WTC11 (cell line): ENCODE measurements at regions not wholly inside any gene's neighbourhood (a gene's known extent, or its start where the extent isn't known, plus 50 kb on each side); places are given as distances from the start of the nearest gene placed in this dataset.

Source experiments
- ATAC-seq: fragments of 200-7000 bp; cut with Tn5 transposase; 2 replicates; pipeline ENCODE4 v1.10.0; 2021; ENCODE audit warnings: mild to moderate bottlenecking, moderate library complexity
- CTCF ChIA-PET: fragments of 300-600 bp; sonication (Branson Sonifier 250); formaldehyde crosslinking; loops from one replicate; lab custom pipeline; 2021; ENCODE audit warnings: antibody characterized with exemption; lab: Charles Lee
- POLR2A ChIA-PET: fragments of 350-600 bp; sonication (Branson Sonifier 250); formaldehyde crosslinking; loops from one replicate; lab custom pipeline; 2021; ENCODE audit warnings: antibody characterized with exemption; lab: Charles Lee
- DNase-seq: peaks from one replicate; pipeline ENCODE4 v3.0.0; 2021; ENCODE audit warnings: low spot score
- H3K27ac Mint-ChIP-seq: 2 replicates; pipeline ENCODE4 v1.8.0; 2021; ENCODE audit warnings: mixed read lengths
- H3K27me3 Mint-ChIP-seq: 2 replicates; pipeline ENCODE4 v1.8.0; 2021; ENCODE audit warnings: low read depth, mild to moderate bottlenecking, moderate library complexity, mixed read lengths
- H3K36me3 Mint-ChIP-seq: 2 replicates; pipeline ENCODE4 v1.8.0; 2021; ENCODE audit warnings: mixed read lengths
- H3K4me1 Mint-ChIP-seq: 2 replicates; pipeline ENCODE4 v1.8.0; 2022; ENCODE audit warnings: mixed read lengths
- H3K4me3 Mint-ChIP-seq: 2 replicates; pipeline ENCODE4 v1.8.0; 2021; ENCODE audit warnings: mild to moderate bottlenecking, moderate library complexity, mixed read lengths
- H3K9me3 Mint-ChIP-seq: 2 replicates; pipeline ENCODE4 v1.8.0; 2021; ENCODE audit warnings: mixed read lengths
- ESRRA ChIP-seq: sonication (generic); formaldehyde crosslinking; IDR thresholded peaks from 2 replicates; pipeline ENCODE4 v1.8.1; 2022; ENCODE audit warnings: mild to moderate bottlenecking, missing genetic modification reagents, borderline replicate concordance
- JUN ChIP-seq: sonication (generic); formaldehyde crosslinking; IDR thresholded peaks from 2 replicates; pipeline ENCODE4 v1.8.0; 2023; ENCODE audit warnings: mild to moderate bottlenecking, missing genetic modification reagents
- SOX15 ChIP-seq: fragments of 250-450 bp; sonication (Bioruptor Pico); IDR thresholded peaks from 2 replicates; pipeline ENCODE4 v1.9.0; 2021; ENCODE audit warnings: mild to moderate bottlenecking
- SP1 ChIP-seq: sonication (generic); formaldehyde crosslinking; conservative IDR thresholded peaks from 2 replicates; pipeline ENCODE4 v1.8.1; 2022; ENCODE audit warnings: missing genetic modification reagents
- TCF7 ChIP-seq: sonication (generic); formaldehyde crosslinking; IDR thresholded peaks from 2 replicates; pipeline ENCODE4 v1.8.0; 2022; ENCODE audit warnings: mild to moderate bottlenecking, low read depth, missing genetic modification reagents, moderate library complexity
- TP53 ChIP-seq: sonication (generic); formaldehyde crosslinking; IDR thresholded peaks from 2 replicates; pipeline ENCODE4 v1.8.1; 2023; ENCODE audit warnings: mild to moderate bottlenecking, missing genetic modification reagents
- ZNF138 ChIP-seq: sonication (generic); formaldehyde crosslinking; conservative IDR thresholded peaks from 2 replicates; pipeline ENCODE4 v1.8.1; 2022; ENCODE audit warnings: mild to moderate bottlenecking, moderate library complexity, missing genetic modification reagents
- ZNF317 ChIP-seq: sonication (generic); formaldehyde crosslinking; IDR thresholded peaks from 2 replicates; pipeline ENCODE4 v1.8.1; 2023; ENCODE audit warnings: low read depth, mild to moderate bottlenecking, moderate library complexity, missing genetic modification reagents, borderline replicate concordance
- ZNF396 ChIP-seq: fragments of 250-450 bp; sonication (Bioruptor Pico); IDR thresholded peaks from 2 replicates; pipeline ENCODE4 v1.8.0; 2021; ENCODE audit warnings: mild to moderate bottlenecking, moderate library complexity, borderline replicate concordance
- TF ChIP-seq, protein P1 (sequence below): fragments of 250-450 bp; sonication (Bioruptor Pico); IDR thresholded peaks from 2 replicates; pipeline ENCODE4 v1.8.0; 2021; ENCODE audit warnings: mild to moderate bottlenecking
- TF ChIP-seq, protein P2 (sequence below): sonication (generic); formaldehyde crosslinking; IDR thresholded peaks from 2 replicates; pipeline ENCODE4 v1.8.1; 2023; ENCODE audit warnings: mild to moderate bottlenecking, missing genetic modification reagents, moderate library complexity
- TF ChIP-seq, protein P3 (sequence below): sonication (generic); formaldehyde crosslinking; IDR thresholded peaks from 2 replicates; pipeline ENCODE4 v1.8.0; 2022; ENCODE audit warnings: mild to moderate bottlenecking, missing genetic modification reagents
- TF ChIP-seq, protein P4 (sequence below): fragments of 250-450 bp; sonication (Bioruptor Pico); IDR thresholded peaks from 2 replicates; pipeline ENCODE4 v2.1.2; 2022; ENCODE audit warnings: mild to moderate bottlenecking, moderate library complexity
- TF ChIP-seq, protein P5 (sequence below): sonication (generic); formaldehyde crosslinking; IDR thresholded peaks from 2 replicates; pipeline ENCODE4 v1.8.1; 2023; ENCODE audit warnings: mild to moderate bottlenecking, missing genetic modification reagents
- TF ChIP-seq, protein P6 (sequence below): sonication (generic); formaldehyde crosslinking; IDR thresholded peaks from 2 replicates; pipeline ENCODE4 v1.8.0; 2023; ENCODE audit warnings: mild to moderate bottlenecking, missing genetic modification reagents

DNA sequence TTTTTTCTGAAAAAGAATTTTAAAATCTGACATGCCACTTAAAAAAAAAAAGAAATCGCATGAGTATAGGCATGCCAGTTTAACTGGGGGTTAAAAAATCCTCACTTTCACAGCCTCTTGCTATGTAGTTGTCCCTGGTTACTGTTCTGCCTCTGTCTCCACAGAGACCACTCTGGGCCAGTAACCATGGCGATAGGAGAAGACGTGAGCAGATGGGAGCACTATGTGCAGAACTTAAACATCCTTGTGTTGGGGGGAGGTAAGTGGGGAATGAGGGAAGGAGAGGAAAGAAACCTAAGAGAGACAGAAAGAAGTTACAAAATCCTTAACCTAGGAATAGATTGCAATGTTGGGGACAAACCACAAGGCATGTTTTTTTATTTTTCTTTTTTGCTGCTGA, 75.9 kb upstream of the CYRIA start:
- Mint-ChIP-seq H3K27ac (no peak overlapping the region), H3K9me3 (no peaks in the 10 kb centered on the region), H3K27me3 (no peaks in the 10 kb centered on the region), H3K4me3 (no peak overlapping the region), H3K4me1 (no peaks in the 10 kb centered on the region), H3K36me3 (no peaks in the 10 kb centered on the region)
- no peak for DNase-seq
- no peak for ATAC-seq
- ChIA-PET POLR2A (no interaction called here), CTCF (no interaction called here)
- no peak for TF ChIP-seq SOX15 (CRISPR knock-in tag)
- TF ChIP-seq SP1 (CRISPR knock-in tag): no peak
- no peak for TF ChIP-seq TCF7 (CRISPR knock-in tag)
- TF ChIP-seq, protein P1, sequence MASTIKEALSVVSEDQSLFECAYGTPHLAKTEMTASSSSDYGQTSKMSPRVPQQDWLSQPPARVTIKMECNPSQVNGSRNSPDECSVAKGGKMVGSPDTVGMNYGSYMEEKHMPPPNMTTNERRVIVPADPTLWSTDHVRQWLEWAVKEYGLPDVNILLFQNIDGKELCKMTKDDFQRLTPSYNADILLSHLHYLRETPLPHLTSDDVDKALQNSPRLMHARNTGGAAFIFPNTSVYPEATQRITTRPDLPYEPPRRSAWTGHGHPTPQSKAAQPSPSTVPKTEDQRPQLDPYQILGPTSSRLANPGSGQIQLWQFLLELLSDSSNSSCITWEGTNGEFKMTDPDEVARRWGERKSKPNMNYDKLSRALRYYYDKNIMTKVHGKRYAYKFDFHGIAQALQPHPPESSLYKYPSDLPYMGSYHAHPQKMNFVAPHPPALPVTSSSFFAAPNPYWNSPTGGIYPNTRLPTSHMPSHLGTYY (CRISPR knock-in tag): no peak
- TF ChIP-seq, protein P2, sequence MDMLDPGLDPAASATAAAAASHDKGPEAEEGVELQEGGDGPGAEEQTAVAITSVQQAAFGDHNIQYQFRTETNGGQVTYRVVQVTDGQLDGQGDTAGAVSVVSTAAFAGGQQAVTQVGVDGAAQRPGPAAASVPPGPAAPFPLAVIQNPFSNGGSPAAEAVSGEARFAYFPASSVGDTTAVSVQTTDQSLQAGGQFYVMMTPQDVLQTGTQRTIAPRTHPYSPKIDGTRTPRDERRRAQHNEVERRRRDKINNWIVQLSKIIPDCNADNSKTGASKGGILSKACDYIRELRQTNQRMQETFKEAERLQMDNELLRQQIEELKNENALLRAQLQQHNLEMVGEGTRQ (CRISPR knock-in tag): no peak
- no peak for TF ChIP-seq TP53 (CRISPR knock-in tag)
- TF ChIP-seq JUN (CRISPR knock-in tag): no peak
- TF ChIP-seq ESRRA (CRISPR knock-in tag): no peak
- TF ChIP-seq, protein P3, sequence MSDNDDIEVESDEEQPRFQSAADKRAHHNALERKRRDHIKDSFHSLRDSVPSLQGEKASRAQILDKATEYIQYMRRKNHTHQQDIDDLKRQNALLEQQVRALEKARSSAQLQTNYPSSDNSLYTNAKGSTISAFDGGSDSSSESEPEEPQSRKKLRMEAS (CRISPR knock-in tag): no peak
- TF ChIP-seq, protein P4, sequence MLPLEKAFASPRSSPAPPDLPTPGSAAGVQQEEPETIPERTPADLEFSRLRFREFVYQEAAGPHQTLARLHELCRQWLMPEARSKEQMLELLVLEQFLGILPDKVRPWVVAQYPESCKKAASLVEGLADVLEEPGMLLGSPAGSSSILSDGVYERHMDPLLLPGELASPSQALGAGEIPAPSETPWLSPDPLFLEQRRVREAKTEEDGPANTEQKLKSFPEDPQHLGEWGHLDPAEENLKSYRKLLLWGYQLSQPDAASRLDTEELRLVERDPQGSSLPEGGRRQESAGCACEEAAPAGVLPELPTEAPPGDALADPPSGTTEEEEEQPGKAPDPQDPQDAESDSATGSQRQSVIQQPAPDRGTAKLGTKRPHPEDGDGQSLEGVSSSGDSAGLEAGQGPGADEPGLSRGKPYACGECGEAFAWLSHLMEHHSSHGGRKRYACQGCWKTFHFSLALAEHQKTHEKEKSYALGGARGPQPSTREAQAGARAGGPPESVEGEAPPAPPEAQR (CRISPR knock-in tag): no peak

DNA sequence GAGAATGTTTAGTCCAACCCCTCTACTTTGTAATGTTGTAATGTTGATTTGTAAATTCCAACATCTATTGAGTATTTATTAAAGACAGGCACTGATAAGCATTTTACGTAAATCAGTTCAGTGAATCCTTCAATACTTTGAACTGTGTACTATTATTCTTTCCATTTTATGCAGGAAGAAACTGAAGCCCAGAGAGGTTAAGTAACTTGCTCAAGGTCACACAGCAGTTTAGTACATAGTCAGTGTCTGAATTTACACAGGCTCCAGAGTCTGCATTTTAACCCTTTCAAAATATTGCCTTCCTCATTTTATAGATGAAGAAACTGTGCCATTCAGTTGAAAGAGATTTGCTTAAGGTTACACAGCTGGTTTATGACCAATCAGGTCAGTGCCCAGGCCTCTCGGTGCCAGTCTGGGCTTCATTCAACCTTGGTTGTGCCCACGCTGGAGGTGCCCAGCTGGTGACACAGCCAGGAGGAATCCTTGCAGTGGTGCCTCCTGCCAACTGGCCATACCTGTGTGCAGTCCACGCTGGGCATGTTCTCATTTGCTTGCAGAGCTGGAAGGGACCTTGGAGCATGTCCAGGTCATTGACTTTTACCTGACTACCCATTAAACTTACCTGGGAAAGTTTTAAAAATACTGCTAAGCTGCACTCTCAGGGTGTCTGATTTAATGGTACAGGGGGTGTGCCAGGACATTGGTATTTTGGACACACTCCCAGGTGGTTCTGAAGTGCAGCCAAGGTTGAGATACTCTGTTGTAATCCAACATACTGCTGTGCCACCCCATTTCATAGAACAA, 74.3 kb upstream of the CYRIA start:
- ChIA-PET POLR2A (no interaction called here), CTCF (no interaction called here)
- Mint-ChIP-seq H3K9me3 (no peaks in the 10 kb centered on the region), H3K27me3 (no peaks in the 10 kb centered on the region), H3K4me3 (no peak overlapping the region), H3K27ac (no peak overlapping the region), H3K4me1 (no peaks in the 10 kb centered on the region), H3K36me3 (no peaks in the 10 kb centered on the region)
- TF ChIP-seq, protein P5, sequence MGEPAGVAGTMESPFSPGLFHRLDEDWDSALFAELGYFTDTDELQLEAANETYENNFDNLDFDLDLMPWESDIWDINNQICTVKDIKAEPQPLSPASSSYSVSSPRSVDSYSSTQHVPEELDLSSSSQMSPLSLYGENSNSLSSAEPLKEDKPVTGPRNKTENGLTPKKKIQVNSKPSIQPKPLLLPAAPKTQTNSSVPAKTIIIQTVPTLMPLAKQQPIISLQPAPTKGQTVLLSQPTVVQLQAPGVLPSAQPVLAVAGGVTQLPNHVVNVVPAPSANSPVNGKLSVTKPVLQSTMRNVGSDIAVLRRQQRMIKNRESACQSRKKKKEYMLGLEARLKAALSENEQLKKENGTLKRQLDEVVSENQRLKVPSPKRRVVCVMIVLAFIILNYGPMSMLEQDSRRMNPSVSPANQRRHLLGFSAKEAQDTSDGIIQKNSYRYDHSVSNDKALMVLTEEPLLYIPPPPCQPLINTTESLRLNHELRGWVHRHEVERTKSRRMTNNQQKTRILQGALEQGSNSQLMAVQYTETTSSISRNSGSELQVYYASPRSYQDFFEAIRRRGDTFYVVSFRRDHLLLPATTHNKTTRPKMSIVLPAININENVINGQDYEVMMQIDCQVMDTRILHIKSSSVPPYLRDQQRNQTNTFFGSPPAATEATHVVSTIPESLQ (CRISPR knock-in tag): no peak
- no peak for TF ChIP-seq ZNF317 (CRISPR knock-in tag)
- no peak for TF ChIP-seq ZNF138
- TF ChIP-seq, protein P6, sequence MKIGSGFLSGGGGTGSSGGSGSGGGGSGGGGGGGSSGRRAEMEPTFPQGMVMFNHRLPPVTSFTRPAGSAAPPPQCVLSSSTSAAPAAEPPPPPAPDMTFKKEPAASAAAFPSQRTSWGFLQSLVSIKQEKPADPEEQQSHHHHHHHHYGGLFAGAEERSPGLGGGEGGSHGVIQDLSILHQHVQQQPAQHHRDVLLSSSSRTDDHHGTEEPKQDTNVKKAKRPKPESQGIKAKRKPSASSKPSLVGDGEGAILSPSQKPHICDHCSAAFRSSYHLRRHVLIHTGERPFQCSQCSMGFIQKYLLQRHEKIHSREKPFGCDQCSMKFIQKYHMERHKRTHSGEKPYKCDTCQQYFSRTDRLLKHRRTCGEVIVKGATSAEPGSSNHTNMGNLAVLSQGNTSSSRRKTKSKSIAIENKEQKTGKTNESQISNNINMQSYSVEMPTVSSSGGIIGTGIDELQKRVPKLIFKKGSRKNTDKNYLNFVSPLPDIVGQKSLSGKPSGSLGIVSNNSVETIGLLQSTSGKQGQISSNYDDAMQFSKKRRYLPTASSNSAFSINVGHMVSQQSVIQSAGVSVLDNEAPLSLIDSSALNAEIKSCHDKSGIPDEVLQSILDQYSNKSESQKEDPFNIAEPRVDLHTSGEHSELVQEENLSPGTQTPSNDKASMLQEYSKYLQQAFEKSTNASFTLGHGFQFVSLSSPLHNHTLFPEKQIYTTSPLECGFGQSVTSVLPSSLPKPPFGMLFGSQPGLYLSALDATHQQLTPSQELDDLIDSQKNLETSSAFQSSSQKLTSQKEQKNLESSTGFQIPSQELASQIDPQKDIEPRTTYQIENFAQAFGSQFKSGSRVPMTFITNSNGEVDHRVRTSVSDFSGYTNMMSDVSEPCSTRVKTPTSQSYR (CRISPR knock-in tag): no peak
- no peak for TF ChIP-seq ZNF396 (CRISPR knock-in tag)
- TF ChIP-seq, protein P2 (CRISPR knock-in tag): no peak
- no peak for DNase-seq
- ATAC-seq: no peak
